ENCODE measurements at regions not wholly inside any gene's neighbourhood (a gene's known extent, or its start where the extent isn't known, plus 50 kb on each side); places are given as distances from the start of the nearest gene placed in this dataset.

DNA sequence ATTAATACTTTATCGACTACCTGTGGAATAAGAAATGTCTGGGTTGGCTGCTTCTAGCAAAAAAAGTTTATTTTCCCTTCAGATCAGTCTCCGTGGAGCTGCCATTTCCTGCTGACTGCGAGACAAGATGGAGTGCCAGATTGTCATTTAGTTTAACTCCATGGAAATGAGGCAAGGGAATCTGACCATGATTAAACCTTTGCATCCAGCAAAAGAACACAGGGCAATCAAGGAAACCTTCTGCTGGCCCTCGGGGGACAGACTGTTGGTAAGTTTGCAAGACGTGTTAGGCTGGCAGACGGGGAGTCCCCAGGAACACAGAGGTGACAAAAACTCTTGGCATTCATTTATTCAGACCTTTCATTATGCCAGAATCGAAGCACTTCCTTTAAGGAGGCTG, 52.2 kb upstream of the SPACA1 start:
- no peaks in the 10 kb centered on the region for H3K9me3 ChIP-seq (ENCODE audit: control insufficient read depth in 2 of 2, low read length in 2 of 2)
- no peak overlapping the region for H3K4me3 ChIP-seq (ENCODE audit: low read depth, low read length)
- Mint-ChIP-seq H3K4me1 (no peaks in the 10 kb centered on the region), H3K27me3 (peaks cover 40% of the 10 kb centered on the region), H3K4me3 (no peak overlapping the region), H3K36me3 (no peaks in the 10 kb centered on the region), H3K9me3 (peaks cover 0 to 6% (median 0%) of the 10 kb centered on the region in 7 donors), H3K27ac (no peak overlapping the region)
- ATAC-seq (ENCODE audit: low read depth in 2 of 2) (no peak), DNase-seq (no peak)
- H3K27ac ChIP-seq (ENCODE audit: insufficient read depth, low read length, poor library complexity, severe bottlenecking): no peak overlapping the region
- no peaks in the 10 kb centered on the region for H3K4me1 ChIP-seq (ENCODE audit: control insufficient read depth, insufficient read depth, low read length, poor library complexity, severe bottlenecking)
- no peaks in the 10 kb centered on the region for H3K36me3 ChIP-seq (ENCODE audit: control insufficient read depth, insufficient read depth, low read length)
- H3K27me3 ChIP-seq (ENCODE audit: control insufficient read depth, insufficient read depth, low read length): peaks cover 3% of the 10 kb centered on the region

DNA sequence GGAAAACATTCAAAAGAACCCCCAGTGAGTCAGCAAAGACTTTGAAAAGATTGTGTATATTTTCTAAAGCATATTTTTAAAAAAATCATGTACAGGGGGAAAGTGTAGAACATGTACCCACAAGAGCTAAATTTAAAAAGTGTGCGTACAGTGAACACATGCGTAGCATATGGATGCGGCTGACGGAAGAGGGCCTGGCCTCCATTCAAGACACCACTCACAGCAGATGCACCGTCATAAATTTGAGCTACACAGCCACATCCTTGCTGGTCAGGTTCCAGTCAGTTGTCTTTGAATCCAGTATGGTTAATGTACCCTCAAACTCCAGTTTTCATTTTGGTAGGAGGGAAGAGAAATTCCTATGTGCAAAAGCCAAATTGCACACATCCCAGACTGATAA, 54.3 kb upstream of the SPACA1 start:
- Histone ChIP-seq H3K36me3 (ENCODE audit: control insufficient read depth, insufficient read depth, low read length) (no peaks in the 10 kb centered on the region), H3K4me3 (ENCODE audit: low read depth, low read length) (no peak overlapping the region), H3K4me1 (ENCODE audit: control insufficient read depth, insufficient read depth, low read length, poor library complexity, severe bottlenecking) (no peaks in the 10 kb centered on the region), H3K9me3 (ENCODE audit: control insufficient read depth in 2 of 2, low read length in 2 of 2) (no peaks in the 10 kb centered on the region), H3K27me3 (ENCODE audit: control insufficient read depth, insufficient read depth, low read length) (no peaks in the 10 kb centered on the region), H3K27ac (ENCODE audit: insufficient read depth, low read length, poor library complexity, severe bottlenecking) (no peak overlapping the region)
- Mint-ChIP-seq H3K4me3 (no peak overlapping the region), H3K9me3 (peaks cover 0 to 3% (median 0%) of the 10 kb centered on the region in 7 donors), H3K4me1 (no peaks in the 10 kb centered on the region), H3K27me3 (peaks cover 41% of the 10 kb centered on the region), H3K27ac (no peak overlapping the region), H3K36me3 (no peaks in the 10 kb centered on the region)
- ATAC-seq (ENCODE audit: low read depth in 2 of 2) (no peak), DNase-seq (no peak)

- Mint-ChIP-seq H3K27me3 (peaks cover 25% of the 10 kb centered on the region), H3K36me3 (no peaks in the 10 kb centered on the region), H3K4me3 (no peak overlapping the region), H3K9me3 (peaks cover 0 to 3% (median 0%) of the 10 kb centered on the region in 7 donors), H3K27ac (no peak overlapping the region), H3K4me1 (no peaks in the 10 kb centered on the region)
- Histone ChIP-seq H3K9me3 (ENCODE audit: control insufficient read depth in 2 of 2, low read length in 2 of 2) (no peaks in the 10 kb centered on the region), H3K4me1 (ENCODE audit: control insufficient read depth, insufficient read depth, low read length, poor library complexity, severe bottlenecking) (no peaks in the 10 kb centered on the region), H3K27me3 (ENCODE audit: control insufficient read depth, insufficient read depth, low read length) (no peaks in the 10 kb centered on the region), H3K36me3 (ENCODE audit: control insufficient read depth, insufficient read depth, low read length) (no peaks in the 10 kb centered on the region), H3K27ac (ENCODE audit: insufficient read depth, low read length, poor library complexity, severe bottlenecking) (no peak overlapping the region), H3K4me3 (ENCODE audit: low read depth, low read length) (no peak overlapping the region)
- DNase-seq (no peak), ATAC-seq (ENCODE audit: low read depth in 2 of 2) (no peak)
These were observed 56.8 kb upstream of the SPACA1 start for GRCh38 chr6:87990871-87991270.

GRCh38 chr6:87982134-87982533, 65.5 kb upstream of the SPACA1 start:
- no peak for DNase-seq
- Histone ChIP-seq H3K4me1 (ENCODE audit: control insufficient read depth, insufficient read depth, low read length, poor library complexity, severe bottlenecking) (no peaks in the 10 kb centered on the region), H3K4me3 (ENCODE audit: low read depth, low read length) (no peak overlapping the region), H3K27ac (ENCODE audit: insufficient read depth, low read length, poor library complexity, severe bottlenecking) (no peak overlapping the region), H3K27me3 (ENCODE audit: control insufficient read depth, insufficient read depth, low read length) (peaks cover 4% of the 10 kb centered on the region), H3K36me3 (ENCODE audit: control insufficient read depth, insufficient read depth, low read length) (no peaks in the 10 kb centered on the region), H3K9me3 (ENCODE audit: control insufficient read depth in 2 of 2, low read length in 2 of 2) (no peaks in the 10 kb centered on the region)
- Mint-ChIP-seq H3K27ac (no peak overlapping the region), H3K4me3 (no peak overlapping the region), H3K27me3 (peaks cover 41% of the 10 kb centered on the region), H3K4me1 (no peaks in the 10 kb centered on the region), H3K9me3 (peaks cover 0 to 3% (median 0%) of the 10 kb centered on the region in 7 donors), H3K36me3 (no peaks in the 10 kb centered on the region)
- ATAC-seq (ENCODE audit: low read depth in 2 of 2): no peak

GRCh38 chr6:87979737-87980136, 67.9 kb upstream of the SPACA1 start:
- Histone ChIP-seq H3K36me3 (ENCODE audit: control insufficient read depth, insufficient read depth, low read length) (no peaks in the 10 kb centered on the region), H3K4me3 (ENCODE audit: low read depth, low read length) (no peak overlapping the region), H3K27me3 (ENCODE audit: control insufficient read depth, insufficient read depth, low read length) (peaks cover 4% of the 10 kb centered on the region), H3K9me3 (ENCODE audit: control insufficient read depth in 2 of 2, low read length in 2 of 2) (no peaks in the 10 kb centered on the region), H3K4me1 (ENCODE audit: control insufficient read depth, insufficient read depth, low read length, poor library complexity, severe bottlenecking) (no peaks in the 10 kb centered on the region), H3K27ac (ENCODE audit: insufficient read depth, low read length, poor library complexity, severe bottlenecking) (no peak overlapping the region)
- Mint-ChIP-seq H3K27me3 (peaks cover 54% of the 10 kb centered on the region), H3K9me3 (peaks cover 0 to 3% (median 0%) of the 10 kb centered on the region in 7 donors), H3K27ac (no peak overlapping the region), H3K36me3 (no peaks in the 10 kb centered on the region), H3K4me1 (no peaks in the 10 kb centered on the region), H3K4me3 (no peak overlapping the region)
- no peak for DNase-seq
- ATAC-seq (ENCODE audit: low read depth in 2 of 2): no peak

GRCh38 chr6:87976616-87977015, 71.0 kb upstream of the SPACA1 start:
- no peak overlapping the region for H3K27ac Mint-ChIP-seq
- Histone ChIP-seq H3K27me3 (ENCODE audit: control insufficient read depth, insufficient read depth, low read length) (peaks cover 6% of the 10 kb centered on the region), H3K4me1 (ENCODE audit: control insufficient read depth, insufficient read depth, low read length, poor library complexity, severe bottlenecking) (no peaks in the 10 kb centered on the region), H3K36me3 (ENCODE audit: control insufficient read depth, insufficient read depth, low read length) (no peaks in the 10 kb centered on the region), H3K27ac (ENCODE audit: insufficient read depth, low read length, poor library complexity, severe bottlenecking) (no peak overlapping the region), H3K4me3 (ENCODE audit: low read depth, low read length) (no peak overlapping the region), H3K9me3 (ENCODE audit: control insufficient read depth in 2 of 2, low read length in 2 of 2) (no peaks in the 10 kb centered on the region)
- peaks cover 44% of the 10 kb centered on the region for H3K27me3 Mint-ChIP-seq
- no peak overlapping the region for H3K4me3 Mint-ChIP-seq
- no peaks in the 10 kb centered on the region for H3K36me3 Mint-ChIP-seq
- H3K9me3 Mint-ChIP-seq: peaks cover 0 to 4% (median 0%) of the 10 kb centered on the region in 7 donors
- DNase-seq (no peak), ATAC-seq (ENCODE audit: low read depth in 2 of 2) (no peak)
- no peaks in the 10 kb centered on the region for H3K4me1 Mint-ChIP-seq

GRCh38 chr6:87975561-87975960, 72.1 kb upstream of the SPACA1 start:
- Histone ChIP-seq H3K36me3 (ENCODE audit: control insufficient read depth, insufficient read depth, low read length) (no peaks in the 10 kb centered on the region), H3K27me3 (ENCODE audit: control insufficient read depth, insufficient read depth, low read length) (peaks cover 8% of the 10 kb centered on the region), H3K27ac (ENCODE audit: insufficient read depth, low read length, poor library complexity, severe bottlenecking) (no peak overlapping the region), H3K9me3 (ENCODE audit: control insufficient read depth in 2 of 2, low read length in 2 of 2) (no peaks in the 10 kb centered on the region), H3K4me3 (ENCODE audit: low read depth, low read length) (no peak overlapping the region), H3K4me1 (ENCODE audit: control insufficient read depth, insufficient read depth, low read length, poor library complexity, severe bottlenecking) (no peaks in the 10 kb centered on the region)
- no peak for ATAC-seq (ENCODE audit: low read depth in 2 of 2)
- DNase-seq: no peak
- Mint-ChIP-seq H3K9me3 (peaks cover 0 to 4% (median 0%) of the 10 kb centered on the region in 7 donors), H3K27ac (no peak overlapping the region), H3K4me3 (no peak overlapping the region), H3K4me1 (no peaks in the 10 kb centered on the region), H3K36me3 (no peaks in the 10 kb centered on the region), H3K27me3 (peaks cover 36% of the 10 kb centered on the region)

GRCh38 chr6:87972279-87972678, 75.4 kb upstream of the SPACA1 start:
- Histone ChIP-seq H3K27ac (ENCODE audit: insufficient read depth, low read length, poor library complexity, severe bottlenecking) (no peak overlapping the region), H3K36me3 (ENCODE audit: control insufficient read depth, insufficient read depth, low read length) (no peaks in the 10 kb centered on the region), H3K27me3 (ENCODE audit: control insufficient read depth, insufficient read depth, low read length) (peaks cover 29% of the 10 kb centered on the region), H3K9me3 (ENCODE audit: control insufficient read depth in 2 of 2, low read length in 2 of 2) (no peaks in the 10 kb centered on the region), H3K4me3 (ENCODE audit: low read depth, low read length) (no peak overlapping the region), H3K4me1 (ENCODE audit: control insufficient read depth, insufficient read depth, low read length, poor library complexity, severe bottlenecking) (no peaks in the 10 kb centered on the region)
- no peaks in the 10 kb centered on the region for H3K4me1 Mint-ChIP-seq
- ATAC-seq (ENCODE audit: low read depth in 2 of 2): no peak
- H3K27me3 Mint-ChIP-seq: peaks cover 25% of the 10 kb centered on the region
- H3K9me3 Mint-ChIP-seq: peaks cover 0 to 4% (median 0%) of the 10 kb centered on the region in 7 donors
- DNase-seq: no peak
- H3K36me3 Mint-ChIP-seq: no peaks in the 10 kb centered on the region
- H3K27ac Mint-ChIP-seq: no peak overlapping the region
- H3K4me3 Mint-ChIP-seq: no peak overlapping the region
